BE2C (cell line): ENCODE measurements at regions not wholly inside any gene's neighbourhood (a gene's known extent, or its start where the extent isn't known, plus 50 kb on each side); places are given as distances from the start of the nearest gene placed in this dataset.

Experiments used
- DNase-seq: peaks from one replicate; pipeline ENCODE4 v3.0.0-alpha.2; 2020
- H3K27me3 ChIP-seq: fragments of 250-450 bp; sonication (Bioruptor Pico); 2 replicates; pipeline ENCODE4 v1.5.1; 2020; ENCODE audit warnings: mild to moderate bottlenecking
- H3K36me3 ChIP-seq: fragments of 250-450 bp; sonication (Bioruptor Pico); 2 replicates; pipeline ENCODE4 v1.5.1; 2020; ENCODE audit warnings: mild to moderate bottlenecking
- H3K4me1 ChIP-seq: fragments of 250-450 bp; sonication (Bioruptor Pico); 2 replicates; pipeline ENCODE4 v1.5.1; 2020
- H3K4me3 ChIP-seq: 2 replicates; pipeline ENCODE4 v1.5.1; 2011; ENCODE audit warnings: low read depth, low read length
- H3K9me3 ChIP-seq: fragments of 250-450 bp; sonication (Bioruptor Pico); 2 replicates; pipeline ENCODE4 v1.5.1; 2020
- TF ChIP-seq, protein P1 (sequence below): IDR thresholded peaks from 2 replicates; pipeline ENCODE4 v1.5.1; 2012; ENCODE audit warnings: mild to moderate bottlenecking, low read depth, low read length

GRCh38 chr4:138052806-138053632 is 189.1 kb downstream of the SLC7A11 start:
- H3K9me3 ChIP-seq: no peaks in the 10 kb centered on the region; the same call in none of the 2 replicates
- no peak for DNase-seq
- TF ChIP-seq, protein P1, sequence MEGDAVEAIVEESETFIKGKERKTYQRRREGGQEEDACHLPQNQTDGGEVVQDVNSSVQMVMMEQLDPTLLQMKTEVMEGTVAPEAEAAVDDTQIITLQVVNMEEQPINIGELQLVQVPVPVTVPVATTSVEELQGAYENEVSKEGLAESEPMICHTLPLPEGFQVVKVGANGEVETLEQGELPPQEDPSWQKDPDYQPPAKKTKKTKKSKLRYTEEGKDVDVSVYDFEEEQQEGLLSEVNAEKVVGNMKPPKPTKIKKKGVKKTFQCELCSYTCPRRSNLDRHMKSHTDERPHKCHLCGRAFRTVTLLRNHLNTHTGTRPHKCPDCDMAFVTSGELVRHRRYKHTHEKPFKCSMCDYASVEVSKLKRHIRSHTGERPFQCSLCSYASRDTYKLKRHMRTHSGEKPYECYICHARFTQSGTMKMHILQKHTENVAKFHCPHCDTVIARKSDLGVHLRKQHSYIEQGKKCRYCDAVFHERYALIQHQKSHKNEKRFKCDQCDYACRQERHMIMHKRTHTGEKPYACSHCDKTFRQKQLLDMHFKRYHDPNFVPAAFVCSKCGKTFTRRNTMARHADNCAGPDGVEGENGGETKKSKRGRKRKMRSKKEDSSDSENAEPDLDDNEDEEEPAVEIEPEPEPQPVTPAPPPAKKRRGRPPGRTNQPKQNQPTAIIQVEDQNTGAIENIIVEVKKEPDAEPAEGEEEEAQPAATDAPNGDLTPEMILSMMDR: no peak
- H3K4me1 ChIP-seq: no peaks in the 10 kb centered on the region
- H3K4me3 ChIP-seq: no peak overlapping the region
- no peaks in the 10 kb centered on the region for H3K36me3 ChIP-seq
- no peaks in the 10 kb centered on the region for H3K27me3 ChIP-seq

DNA sequence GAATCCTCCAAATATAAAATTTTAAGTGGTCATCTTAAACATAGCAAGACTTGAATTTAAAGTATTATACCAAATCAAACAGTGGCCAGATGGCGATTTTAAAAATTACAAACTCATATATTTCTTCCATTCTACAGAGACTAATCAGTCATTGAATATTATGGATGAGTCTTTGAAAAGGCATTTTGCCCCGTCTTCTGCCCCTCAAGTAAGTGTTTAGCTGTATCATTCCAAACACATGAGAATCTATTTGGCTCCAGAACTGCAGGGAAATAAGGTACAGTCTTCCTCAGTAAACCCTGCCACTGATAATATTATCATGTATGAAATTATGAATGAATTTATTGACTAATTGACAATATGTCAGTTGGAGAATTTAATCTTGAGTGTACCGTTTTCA is 191.0 kb downstream of the SLC7A11 start:
- no peak for DNase-seq
- Histone ChIP-seq H3K9me3 (no peaks in the 10 kb centered on the region; the same call in 1 of the 2 replicates), H3K4me1 (no peaks in the 10 kb centered on the region), H3K27me3 (no peaks in the 10 kb centered on the region), H3K36me3 (no peaks in the 10 kb centered on the region), H3K4me3 (no peak overlapping the region)
- TF ChIP-seq, protein P1: no peak

GRCh38 chr4:138050601-138051000 is 191.5 kb downstream of the SLC7A11 start:
- Histone ChIP-seq H3K4me3 (no peak overlapping the region), H3K36me3 (no peaks in the 10 kb centered on the region), H3K4me1 (no peaks in the 10 kb centered on the region), H3K27me3 (no peaks in the 10 kb centered on the region), H3K9me3 (no peaks in the 10 kb centered on the region; the same call in 1 of the 2 replicates)
- DNase-seq: no peak
- TF ChIP-seq, protein P1: no peak

- H3K4me3 ChIP-seq: no peak overlapping the region
Observed at GRCh38 chr4:138049355-138049754, 192.8 kb downstream of the SLC7A11 start.

DNA sequence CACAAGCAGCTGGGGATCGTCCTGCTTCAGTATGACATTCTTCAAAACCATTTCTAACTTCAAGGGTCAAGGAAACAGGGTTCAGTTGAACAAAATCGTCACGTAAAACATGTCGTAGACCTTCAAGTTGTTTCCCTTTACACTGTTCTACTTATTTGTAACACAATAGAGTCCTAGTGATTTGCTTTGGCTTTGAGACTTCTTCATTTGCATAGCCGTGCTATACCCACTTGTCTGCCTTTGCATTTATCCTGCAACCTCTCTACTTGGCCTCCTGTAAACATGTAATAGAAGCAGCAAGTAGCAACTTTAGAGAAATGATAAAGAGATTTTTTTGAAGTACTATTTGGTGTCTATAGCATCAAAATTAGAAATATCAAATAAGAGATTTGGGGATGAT is 194.9 kb downstream of the SLC7A11 start:
- TF ChIP-seq, protein P1: no peak
- H3K4me3 ChIP-seq: no peak overlapping the region
- no peaks in the 10 kb centered on the region for H3K36me3 ChIP-seq
- H3K9me3 ChIP-seq: no peaks in the 10 kb centered on the region; the same call in 1 of the 2 replicates
- H3K27me3 ChIP-seq: no peaks in the 10 kb centered on the region
- H3K4me1 ChIP-seq: no peaks in the 10 kb centered on the region
- DNase-seq: no peak

More at GRCh38 chr4:138049355-138049754, 192.8 kb downstream of the SLC7A11 start:
- no peaks in the 10 kb centered on the region for H3K36me3 ChIP-seq
- H3K4me1 ChIP-seq: no peaks in the 10 kb centered on the region
- DNase-seq: no peak
- TF ChIP-seq, protein P1: no peak
- no peaks in the 10 kb centered on the region for H3K27me3 ChIP-seq
- H3K9me3 ChIP-seq: no peaks in the 10 kb centered on the region; the same call in 1 of the 2 replicates

DNA sequence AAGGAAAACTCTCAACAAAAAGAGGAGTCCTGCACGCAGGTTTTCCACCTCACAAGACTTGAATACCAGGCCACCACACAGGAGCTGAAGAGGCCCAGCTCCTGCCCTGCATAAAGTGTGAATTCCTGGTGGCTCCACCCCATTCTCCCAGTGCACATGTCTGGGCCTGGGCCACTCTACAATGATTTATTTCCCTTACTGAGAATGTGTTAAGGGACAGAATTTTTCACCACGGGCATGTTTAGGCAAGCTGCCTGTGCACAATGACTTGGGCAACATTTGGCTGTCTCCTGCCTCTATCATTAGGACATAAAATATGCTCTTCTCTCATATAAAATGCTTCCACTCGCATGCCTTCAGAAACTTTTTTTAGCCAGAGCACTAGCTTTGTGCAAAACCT is 197.1 kb downstream of the SLC7A11 start:
- Histone ChIP-seq H3K9me3 (no peaks in the 10 kb centered on the region), H3K4me3 (no peak overlapping the region), H3K4me1 (no peaks in the 10 kb centered on the region), H3K27me3 (no peaks in the 10 kb centered on the region), H3K36me3 (no peaks in the 10 kb centered on the region)
- TF ChIP-seq, protein P1: no peak
- no peak for DNase-seq
